Heart right ventricle (tissue), 16 donors: ENCODE measurements at regions not wholly inside any gene's neighbourhood (a gene's known extent, or its start where the extent isn't known, plus 50 kb on each side); places are given as distances from the start of the nearest gene placed in this dataset.

Source experiments
- ATAC-seq, 8 donors: fragments of 200-7000 bp; cut with Tn5 transposase; one replicate each; pipeline ENCODE4 v1.9.1; 2020; ENCODE audit warnings: mild to moderate bottlenecking in 8 of 8, moderate library complexity in 8 of 8, moderate number of reproducible peaks in 1 of 8
- DNase-seq, 2 donors: peaks; one replicate each; pipeline ENCODE4 v3.0.0-alpha.2; 2020
- H3K27ac ChIP-seq, 10 donors: fragments of 200-600 bp; sonication (generic) in 2 of 10; one replicate each; pipeline versions ENCODE4 v1.5.0 to v1.8.0; 2020 to 2022; ENCODE audit warnings: mild to moderate bottlenecking in 3 of 10
- H3K27me3 ChIP-seq, 7 donors: fragments of 200-600 bp; one replicate each; pipeline ENCODE4 v1.8.0; 2021 to 2022; ENCODE audit warnings: mild to moderate bottlenecking in 2 of 7
- H3K36me3 ChIP-seq, 9 donors: fragments of 200-600 bp; sonication (generic) in 1 of 9; one replicate each; pipeline versions ENCODE4 v1.5.0 to v1.8.0; 2020 to 2022; ENCODE audit warnings: mild to moderate bottlenecking in 2 of 9
- H3K4me1 ChIP-seq, 9 donors: fragments of 200-600 bp; sonication (generic) in 1 of 9; one replicate each; pipeline versions ENCODE4 v1.5.0 to v1.8.0; 2020 to 2022; ENCODE audit warnings: mild to moderate bottlenecking in 4 of 9
- H3K4me3 ChIP-seq, 10 donors: fragments of 200-600 bp; sonication (generic) in 2 of 10; one replicate each; pipeline versions ENCODE4 v1.5.0 to v1.8.0; 2020 to 2022; ENCODE audit warnings: mild to moderate bottlenecking in 7 of 10, moderate library complexity in 2 of 10
- H3K9me3 ChIP-seq, 11 donors: fragments of 200-600 bp in 10 of 11; sonication (generic) in 2 of 11; one replicate each; pipeline versions ENCODE4 v1.5.0 to v1.8.0; 2013 to 2022; ENCODE audit warnings: mild to moderate bottlenecking in 2 of 11, control low read depth in 1 of 11, moderate library complexity in 1 of 11
- CTCF ChIP-seq, 9 donors: fragments of 200-600 bp; sonication (generic) in 2 of 9; IDR thresholded peaks; one replicate each; pipeline versions ENCODE4 v1.5.0 to v1.8.0; 2021 to 2022; ENCODE audit warnings: antibody characterized with exemption in 9 of 9, mild to moderate bottlenecking in 5 of 9, moderate library complexity in 1 of 9
- WGBS, 2 donors: extraction: QIAGEN DNeasy Blood & Tissue Kit; methylation state at CpG; one replicate each; pipeline ENCODE4 v1.1.7; 2013; ENCODE audit warnings: inconsistent platforms in 1 of 2; 5-methylcytosine and 5-hydroxymethylcytosine counted together
- intact Hi-C, 10 donors: fragments of 100-400 bp; cut with DNase I; formaldehyde crosslinking; loops; one replicate each; pipeline versions ENCODE4 v1.11.1 to v1.14.2; 2022
- donor health status: Arrhythmogenic right ventricular cardiomyopathy.
- donor health status: ischemic (EF 13 %, LVEDD 7.1; RV severe dilation, severe dysfunction).
- donor health status: healthy with polysubstance abuse.
- donor health status: DM: no; HTN: yes; CAD: no.
- donor health status: DM: no; HTN: no; CAD: no.
- donor health status: ischemic (EF 25% LVEDD 6.9; RV normal size, moderate dysfunction).
- donor health status: ischemic (EF 25% LVEDD 5.7; RV mildly dilated, moderate dysfunction).
- donor health status: healthy.
- donor health status: DM: yes; HTN: yes; CAD: no.
- donor health status: Ischemic cardiomyopathy.
- donor health status: ischemic (EF 35%, LVEDD 5.7; RV mildly dilated, moderate dysfunction).
- donor health status: nonischemic (EF 11% LVEDD 7.7; RV severe dilation, severe dysfunction).
- donor health status: DM: yes; HTN: yes; CAD: no.
- donor health status: PGD.
- donor health status: ischemic (EF 29% LVEDD 5.4; RV normal size, mild dysfunction).
- donor health status: nonischemic (EF 23%, LVEDD 6.1; RV moderate dilation, normal function).

GRCh38 chr12:60196366-60196765 lies 600.5 kb downstream of the SLC16A7 start:
- no peaks in the 10 kb centered on the region for H3K36me3 ChIP-seq
- H3K9me3 ChIP-seq: no peaks in the 10 kb centered on the region
- DNase-seq: no peak

GRCh38 chr12:60197589-60197988 lies 601.8 kb downstream of the SLC16A7 start:
- WGBS, 2 donors: 87 to 90% methylated on average over 2 of the region's 2 CpGs
- Histone ChIP-seq H3K4me1 (no peaks in the 10 kb centered on the region), H3K36me3 (no peaks in the 10 kb centered on the region), H3K27ac (no peak overlapping the region), H3K27me3 (no peaks in the 10 kb centered on the region), H3K4me3 (no peak overlapping the region), H3K9me3 (no peaks in the 10 kb centered on the region)
- TF ChIP-seq CTCF (IDR thresholded peaks at IDR 0.05): no peak
- no peak for ATAC-seq
- no peak for DNase-seq
- intact Hi-C loops: no loop called here

More at GRCh38 chr12:60196366-60196765, 600.5 kb downstream of the SLC16A7 start:
- no peak overlapping the region for H3K27ac ChIP-seq
- no peaks in the 10 kb centered on the region for H3K4me1 ChIP-seq
- WGBS, 2 donors: 94 to 95% methylated on average over 10 of the region's 10 CpGs
- H3K4me3 ChIP-seq: no peak overlapping the region
- TF ChIP-seq CTCF (IDR thresholded peaks at IDR 0.05): no peak
- H3K27me3 ChIP-seq: no peaks in the 10 kb centered on the region
- intact Hi-C loops: no loop called here
- no peak for ATAC-seq

- no peak for TF ChIP-seq CTCF (IDR thresholded peaks at IDR 0.05)
- intact Hi-C loops: no loop called here
- no peaks in the 10 kb centered on the region for H3K27me3 ChIP-seq
- DNase-seq (no peak), ATAC-seq (no peak)
- no peaks in the 10 kb centered on the region for H3K4me1 ChIP-seq
- no peaks in the 10 kb centered on the region for H3K9me3 ChIP-seq
- WGBS, 2 donors: 17 to 27% methylated on average over 4 of the region's 4 CpGs
- H3K4me3 ChIP-seq: no peak overlapping the region
- H3K36me3 ChIP-seq: no peaks in the 10 kb centered on the region
- H3K27ac ChIP-seq: no peak overlapping the region
These were observed 606.1 kb downstream of the SLC16A7 start for GRCh38 chr12:60201891-60202290.

GRCh38 chr12:60205500-60205899 lies 609.7 kb downstream of the SLC16A7 start:
- no peak overlapping the region for H3K27ac ChIP-seq
- no peak for ATAC-seq
- H3K9me3 ChIP-seq: no peaks in the 10 kb centered on the region
- no peaks in the 10 kb centered on the region for H3K36me3 ChIP-seq
- no peaks in the 10 kb centered on the region for H3K27me3 ChIP-seq
- H3K4me3 ChIP-seq: no peak overlapping the region
- 69 to 78% methylated on average over 1 of the region's 1 CpG for WGBS, 2 donors
- H3K4me1 ChIP-seq: no peaks in the 10 kb centered on the region
- TF ChIP-seq CTCF (IDR thresholded peaks at IDR 0.05): no peak
- DNase-seq: no peak
- intact Hi-C loops: no loop called here

- H3K4me1 ChIP-seq: no peaks in the 10 kb centered on the region
- intact Hi-C loops: no loop called here
- H3K27me3 ChIP-seq: no peaks in the 10 kb centered on the region
- no peak for DNase-seq
- no peak overlapping the region for H3K4me3 ChIP-seq
- no peak for ATAC-seq
- H3K9me3 ChIP-seq: peaks cover 0 to 12% (median 0%) of the 10 kb centered on the region in 11 donors
- no peak for TF ChIP-seq CTCF (IDR thresholded peaks at IDR 0.05)
- no peak overlapping the region for H3K27ac ChIP-seq
- H3K36me3 ChIP-seq: no peaks in the 10 kb centered on the region
These were observed 613.7 kb downstream of the SLC16A7 start for GRCh38 chr12:60209521-60209920.
